Endothelial cell of umbilical vein (primary cell): ENCODE measurements at regions not wholly inside any gene's neighbourhood (a gene's known extent, or its start where the extent isn't known, plus 50 kb on each side); places are given as distances from the start of the nearest gene placed in this dataset.

Source experiments
- CTCF ChIP-seq, 2 donors: IDR thresholded peaks; 1 replicate in 1 of 2; 2 replicates in 1 of 2; pipeline ENCODE4 v1.5.1; 2011; ENCODE audit warnings: low read length in 2 of 2, mild to moderate bottlenecking in 2 of 2, moderate library complexity in 2 of 2, control low read depth in 1 of 2, inconsistent platforms in 1 of 2, low read depth in 1 of 2; ENCODE audit not compliant: insufficient read depth in 1 of 2; ENCODE audit errors: extremely low read depth in 1 of 2
- EZH2 ChIP-seq: IDR thresholded peaks from 2 replicates; pipeline ENCODE4 v1.6.1; 2012; ENCODE audit warnings: borderline replicate concordance, low read depth, mild to moderate bottlenecking, moderate library complexity, low read length, inconsistent platforms; ENCODE audit not compliant: severe bottlenecking
- GATA2 ChIP-seq: IDR thresholded peaks from 2 replicates; pipeline ENCODE4 v1.7.0; 2011; ENCODE audit warnings: low read depth, mild to moderate bottlenecking, moderate library complexity, mixed read lengths, low read length; ENCODE audit not compliant: insufficient read length, insufficient read depth
- MAX ChIP-seq: IDR thresholded peaks from 2 replicates; pipeline ENCODE4 v1.6.1; 2011; ENCODE audit not compliant: insufficient read depth, insufficient read length
- POLR2A ChIP-seq: IDR thresholded peaks from 2 replicates; pipeline ENCODE4 v1.6.1; 2012; ENCODE audit warnings: low read depth, mild to moderate bottlenecking, control low read depth, low read length
- POLR2AphosphoS5 ChIP-seq: IDR thresholded peaks from 2 replicates; pipeline ENCODE4 v1.6.1; 2012; ENCODE audit warnings: low read depth, mild to moderate bottlenecking, control low read depth, low read length, moderate library complexity; ENCODE audit not compliant: insufficient read depth

GRCh38 chr16:26605626-26606271, 461.0 kb upstream of the C16orf82 start:
- TF ChIP-seq POLR2A, result no peak
- TF ChIP-seq CTCF (IDR thresholded peaks at IDR 0.05; ENCODE audit: extremely low read depth in 1 of 2, insufficient read depth in 1 of 2, low read depth in 1 of 2, low read length in 2 of 2), result no peak
- TF ChIP-seq POLR2AphosphoS5, result no peak
- TF ChIP-seq MAX, result no peak
- TF ChIP-seq EZH2, result no peak
- no peak for TF ChIP-seq GATA2
